Common myeloid progenitor, CD34-positive (primary cell): ENCODE measurements at regions not wholly inside any gene's neighbourhood (a gene's known extent, or its start where the extent isn't known, plus 50 kb on each side); places are given as distances from the start of the nearest gene placed in this dataset.

Experiments
- CTCF ChIA-PET: fragments of 350-600 bp; sonication (Branson Sonifier 250); formaldehyde crosslinking; loops from one replicate; lab custom pipeline; 2021; ENCODE audit warnings: antibody characterized with exemption; lab: Charles Lee
- POLR2A ChIA-PET: fragments of 350-600 bp; sonication (Branson Sonifier 250); formaldehyde crosslinking; loops from one replicate; lab custom pipeline; 2021; ENCODE audit warnings: antibody characterized with exemption; lab: Charles Lee
- DNase-seq, 3 donors: peaks; one replicate each; pipeline versions ENCODE4 v3.0.0 to v3.0.0-alpha.2; 2013
- H3K27ac ChIP-seq, 2 experiments: 1 replicate in 1 of 2; 2 replicates in 1 of 2; pipeline ENCODE4 v1.7.0; 2013; ENCODE audit warnings: inconsistent platforms in 2 of 2, low read length in 2 of 2, mild to moderate bottlenecking in 2 of 2, low read depth in 1 of 2, moderate library complexity in 1 of 2; ENCODE audit not compliant: severe bottlenecking in 2 of 2, insufficient read depth in 1 of 2, poor library complexity in 1 of 2
- H3K27me3 ChIP-seq, 5 experiments: replicated peaks in 2 of 5; 1 replicate in 3 of 5; 2 replicates in 2 of 5; pipeline versions ENCODE4 v1.6.1 to v1.7.0; 2013; ENCODE audit warnings: low read length in 4 of 5, mild to moderate bottlenecking in 2 of 5, moderate library complexity in 2 of 5, inconsistent platforms in 1 of 5; ENCODE audit not compliant: insufficient read depth in 5 of 5, control insufficient read depth in 4 of 5
- H3K36me3 ChIP-seq, 4 experiments: 1 replicate in 2 of 4; 2 replicates in 2 of 4; pipeline versions ENCODE4 v1.6.1 to v1.7.0; 2013; ENCODE audit warnings: low read length in 3 of 4, control low read depth in 1 of 4, mild to moderate bottlenecking in 1 of 4; ENCODE audit not compliant: control insufficient read depth in 4 of 4, insufficient read depth in 4 of 4
- H3K4me1 ChIP-seq, 4 experiments: 1 replicate in 3 of 4; 2 replicates in 1 of 4; pipeline versions ENCODE4 v1.6.1 to v1.7.1; 2013; ENCODE audit warnings: low read length in 3 of 4, mild to moderate bottlenecking in 3 of 4, control low read depth in 1 of 4, inconsistent platforms in 1 of 4, moderate library complexity in 1 of 4; ENCODE audit not compliant: control insufficient read depth in 4 of 4, insufficient read depth in 4 of 4; ENCODE audit errors: control extremely low read depth in 1 of 4
- H3K4me3 ChIP-seq, 7 experiments: 1 replicate in 4 of 7; 2 replicates in 3 of 7; pipeline versions ENCODE4 v1.5.1 to v1.7.0; 2013; ENCODE audit warnings: mild to moderate bottlenecking in 7 of 7, low read length in 6 of 7, moderate library complexity in 6 of 7, inconsistent platforms in 2 of 7, low read depth in 2 of 7, control low read depth in 1 of 7; ENCODE audit not compliant: insufficient read depth in 4 of 7, control insufficient read depth in 1 of 7; ENCODE audit errors: extremely low read depth in 1 of 7
- H3K9me3 ChIP-seq, 5 experiments: 1 replicate in 4 of 5; 2 replicates in 1 of 5; pipeline versions ENCODE4 v1.6.1 to v1.7.1; 2013; ENCODE audit warnings: low read length in 4 of 5, mild to moderate bottlenecking in 2 of 5, inconsistent platforms in 1 of 5, low read depth in 1 of 5, moderate library complexity in 1 of 5; ENCODE audit not compliant: control insufficient read depth in 4 of 5, insufficient read depth in 2 of 5; ENCODE audit errors: control extremely low read depth in 1 of 5
- WGBS: methylation state at CpG from one replicate; pipeline ENCODE4 v1.1.5; 2013; ENCODE audit not compliant: insufficient coverage; 5-methylcytosine and 5-hydroxymethylcytosine counted together

DNA sequence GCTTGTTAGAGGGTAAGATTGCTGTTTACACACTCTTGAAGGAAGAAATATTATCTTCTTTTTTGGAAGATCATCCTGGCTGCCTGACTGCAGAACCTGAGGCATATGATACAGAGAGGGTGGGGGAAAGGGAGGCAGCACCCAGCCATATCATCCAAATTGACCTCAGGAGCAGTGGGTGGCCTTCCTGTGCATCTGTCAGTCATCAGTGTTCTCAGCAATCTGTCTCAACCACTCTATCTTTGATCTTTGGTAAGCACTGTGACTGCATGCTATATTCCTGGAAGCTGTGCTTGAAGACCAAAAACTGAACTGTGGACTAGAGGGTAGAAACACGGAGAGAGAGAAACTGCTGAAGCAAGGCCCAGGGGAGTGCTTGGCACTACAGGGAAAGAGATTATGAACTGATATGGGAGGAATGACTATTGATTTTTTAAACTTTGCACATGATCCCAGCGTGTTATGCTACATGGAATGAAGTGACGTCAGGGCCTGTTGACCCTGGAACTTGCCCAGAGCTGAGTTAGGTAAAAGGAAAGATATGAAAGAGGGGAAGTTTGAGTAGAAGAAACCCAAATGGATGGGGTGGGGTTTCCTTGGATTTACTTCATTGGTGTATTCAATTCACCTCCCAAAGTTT lies 171.5 kb downstream of the ASCL1 start:
- ChIA-PET POLR2A (no interaction called here), CTCF (no interaction called here)
- 78% methylated on average over 2 of the region's 3 CpGs for WGBS
- no peak overlapping the region for H3K4me3 ChIP-seq
- DNase-seq = no peak
- no peaks in the 10 kb centered on the region for H3K27me3 ChIP-seq
- H3K9me3 ChIP-seq = peaks cover 0 to 15% (median 6%) of the 10 kb centered on the region in 5 experiments
- no peak overlapping the region for H3K27ac ChIP-seq
- no peaks in the 10 kb centered on the region for H3K36me3 ChIP-seq
- H3K4me1 ChIP-seq = no peaks in the 10 kb centered on the region

DNA sequence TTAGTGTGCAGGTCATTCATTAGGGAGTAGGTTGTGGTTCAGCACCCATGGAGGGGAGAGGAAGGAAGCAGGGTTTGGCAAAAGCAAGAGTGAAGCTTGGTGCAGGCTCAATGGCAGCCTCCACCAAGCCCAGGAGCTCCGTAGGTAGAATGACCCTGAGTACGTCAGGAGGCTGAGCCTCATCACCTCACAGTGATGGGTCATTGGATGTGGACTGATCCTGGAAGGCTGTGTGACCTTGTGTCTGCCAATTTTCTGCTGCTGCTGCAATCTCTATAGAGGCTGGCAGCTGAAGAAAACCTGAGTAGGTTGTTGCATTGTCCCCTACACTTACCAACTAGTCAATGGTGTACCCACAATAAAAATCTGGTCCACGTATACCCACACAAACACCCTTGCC lies 173.1 kb downstream of the ASCL1 start:
- 100% methylated on average over 3 of the region's 3 CpGs for WGBS
- DNase-seq = no peak
- Histone ChIP-seq H3K27me3 (no peaks in the 10 kb centered on the region), H3K36me3 (no peaks in the 10 kb centered on the region), H3K9me3 (peaks cover 0 to 19% (median 6%) of the 10 kb centered on the region in 5 experiments), H3K4me3 (no peak overlapping the region), H3K4me1 (no peaks in the 10 kb centered on the region), H3K27ac (no peak overlapping the region)
- CTCF ChIA-PET = interaction anchor here (0.9 to 1.0 kb wide), 2 partner anchors 11 to 25 kb away, joined by 3 read pairs; no protein-coding TSS in a partner anchor
- POLR2A ChIA-PET = no interaction called here

DNA sequence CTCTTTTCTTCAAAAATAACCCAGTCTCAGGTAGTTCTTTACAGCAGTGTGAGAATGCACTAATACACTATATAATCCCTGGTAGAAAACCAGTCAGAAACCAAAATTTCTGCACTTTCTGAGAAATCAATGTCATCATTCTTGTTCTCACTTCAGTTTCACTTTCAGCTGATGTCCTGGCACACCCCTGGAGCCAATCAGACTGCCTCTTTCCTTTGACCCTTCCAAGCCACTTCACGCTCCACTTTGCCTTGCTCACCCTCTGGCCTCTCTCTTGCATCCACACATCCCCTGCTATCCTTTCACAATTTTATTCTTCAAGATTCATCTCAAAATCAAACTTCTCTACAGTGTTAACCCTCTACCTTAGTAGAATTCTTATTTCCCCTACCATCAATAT lies 181.1 kb downstream of the ASCL1 start:
- WGBS = 93% methylated on average over 1 of the region's 1 CpG
- no peak overlapping the region for H3K4me3 ChIP-seq

DNA sequence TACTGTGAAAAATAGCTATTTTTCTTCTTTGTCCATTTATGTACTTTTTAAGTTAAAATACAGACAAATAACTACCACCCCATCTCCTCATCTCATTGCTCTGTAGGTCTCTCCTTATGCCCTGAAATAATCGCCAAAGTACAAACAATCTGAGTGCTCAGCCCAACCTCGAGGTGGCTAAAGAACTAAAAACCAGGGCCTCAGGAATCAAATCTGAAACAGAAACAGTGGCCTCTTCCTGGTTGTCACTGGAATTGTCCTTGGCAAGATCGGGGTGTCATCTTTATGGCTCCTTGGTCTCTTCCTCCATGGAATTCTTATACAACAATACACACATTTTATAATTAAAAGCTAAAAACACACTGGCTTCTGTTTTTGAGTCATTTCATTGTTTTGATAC lies 182.4 kb downstream of the ASCL1 start:
- ChIA-PET POLR2A (no interaction called here), CTCF (no interaction called here)
- Histone ChIP-seq H3K27ac (no peak overlapping the region), H3K9me3 (no peaks in the 10 kb centered on the region), H3K27me3 (no peaks in the 10 kb centered on the region), H3K4me3 (no peak overlapping the region), H3K36me3 (no peaks in the 10 kb centered on the region), H3K4me1 (no peaks in the 10 kb centered on the region)
- no peak for DNase-seq
- 70% methylated on average over 3 of the region's 3 CpGs for WGBS

More for the DNA sequence above, 181.1 kb downstream of the ASCL1 start:
- Histone ChIP-seq H3K9me3 (peaks cover 0 to 6% (median 0%) of the 10 kb centered on the region in 5 experiments), H3K27me3 (no peaks in the 10 kb centered on the region), H3K36me3 (no peaks in the 10 kb centered on the region), H3K4me1 (no peaks in the 10 kb centered on the region), H3K27ac (no peak overlapping the region)
- ChIA-PET CTCF (no interaction called here), POLR2A (no interaction called here)
- DNase-seq = no peak

DNA sequence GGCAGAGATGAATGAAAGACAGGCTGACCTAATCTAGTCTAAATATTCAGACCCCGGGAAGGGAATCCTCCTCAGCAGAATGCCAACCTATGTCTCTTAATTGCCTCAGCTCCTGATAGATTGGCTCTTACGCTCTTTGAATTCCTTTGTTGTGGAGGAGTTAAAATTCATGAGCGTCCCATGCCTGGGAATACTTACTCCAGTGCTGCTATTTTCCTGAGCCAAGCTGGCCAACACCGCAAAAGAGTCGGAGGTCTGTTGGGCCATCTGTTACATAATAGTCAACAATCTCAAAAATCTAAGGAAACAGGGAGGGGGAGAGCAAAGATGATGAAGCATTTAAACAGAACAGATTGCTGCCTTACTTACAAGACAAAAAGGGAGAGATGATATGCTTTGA lies 182.8 kb downstream of the ASCL1 start:
- no peaks in the 10 kb centered on the region for H3K27me3 ChIP-seq
- no peaks in the 10 kb centered on the region for H3K9me3 ChIP-seq
- WGBS = 100% methylated on average over 2 of the region's 5 CpGs
- H3K4me1 ChIP-seq = no peaks in the 10 kb centered on the region
- CTCF ChIA-PET = no interaction called here
- POLR2A ChIA-PET = no interaction called here
- no peak for DNase-seq
- no peak overlapping the region for H3K27ac ChIP-seq
- no peak overlapping the region for H3K4me3 ChIP-seq
- no peaks in the 10 kb centered on the region for H3K36me3 ChIP-seq

DNA sequence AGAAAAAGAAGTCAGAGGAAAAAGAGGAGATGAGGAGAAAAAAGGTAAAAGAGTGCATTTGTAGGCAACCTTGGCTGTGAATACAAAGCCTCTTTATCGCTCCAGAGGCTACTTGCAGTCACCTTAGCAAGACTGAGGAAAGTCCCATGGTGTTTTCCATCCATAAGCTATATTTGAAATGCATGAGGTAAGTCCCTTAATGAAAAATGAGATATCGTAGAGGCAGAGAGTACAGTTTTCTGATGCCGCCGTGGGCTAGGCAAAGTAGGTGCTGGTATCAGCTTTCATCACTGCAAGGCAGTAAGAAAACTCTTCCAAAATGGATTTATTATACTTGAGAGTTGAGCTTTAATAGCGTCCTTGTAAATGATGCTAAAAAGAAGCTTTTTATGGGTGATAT lies 186.8 kb downstream of the ASCL1 start:
- POLR2A ChIA-PET = no interaction called here
- H3K36me3 ChIP-seq = no peaks in the 10 kb centered on the region
- H3K9me3 ChIP-seq = no peaks in the 10 kb centered on the region
- no peaks in the 10 kb centered on the region for H3K27me3 ChIP-seq
- CTCF ChIA-PET = no interaction called here
- WGBS = 94% methylated on average over 4 of the region's 5 CpGs
- H3K27ac ChIP-seq = no peak overlapping the region
- H3K4me3 ChIP-seq = no peak overlapping the region
- DNase-seq = no peak
- no peaks in the 10 kb centered on the region for H3K4me1 ChIP-seq

DNA sequence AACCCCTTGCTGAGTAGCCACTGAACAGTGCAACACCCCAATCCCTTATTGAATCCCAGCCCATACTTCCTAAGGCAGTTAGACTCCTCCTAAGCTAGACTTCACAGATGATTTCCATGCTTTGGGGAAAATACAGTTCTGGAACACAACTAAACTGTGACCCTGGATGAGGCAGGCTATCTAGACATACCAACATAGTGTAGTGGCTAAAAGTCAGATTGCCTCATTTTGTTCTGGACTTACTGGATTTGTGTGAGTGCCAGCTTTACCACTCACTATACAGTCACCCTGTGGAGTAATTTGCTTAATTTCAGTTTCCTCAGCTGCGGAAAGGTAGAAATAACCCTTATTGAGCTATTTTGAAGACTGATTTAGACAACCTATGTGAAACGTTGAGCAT lies 203.1 kb downstream of the ASCL1 start:
- Histone ChIP-seq H3K9me3 (peaks cover 0 to 2% (median 0%) of the 10 kb centered on the region in 5 experiments), H3K36me3 (no peaks in the 10 kb centered on the region), H3K27ac (no peak overlapping the region), H3K4me3 (no peak overlapping the region), H3K27me3 (no peaks in the 10 kb centered on the region), H3K4me1 (no peaks in the 10 kb centered on the region)
- WGBS = 94% methylated on average over 2 of the region's 2 CpGs
- no peak for DNase-seq
- CTCF ChIA-PET = no interaction called here
- POLR2A ChIA-PET = no interaction called here
